DND-41 (cell line): ENCODE measurements at regions not wholly inside any gene's neighbourhood (a gene's known extent, or its start where the extent isn't known, plus 50 kb on each side); places are given as distances from the start of the nearest gene placed in this dataset.

Experiments
- EZH2 ChIP-seq: IDR thresholded peaks from 3 replicates; pipeline ENCODE4 v1.6.1; 2012; ENCODE audit warnings: borderline replicate concordance, low read depth, mild to moderate bottlenecking, moderate library complexity, low read length, inconsistent platforms; ENCODE audit not compliant: severe bottlenecking
- TF ChIP-seq, protein P1 (sequence below): IDR thresholded peaks from 2 replicates; pipeline ENCODE4 v1.5.1; 2012; ENCODE audit warnings: borderline replicate concordance, low read length, moderate library complexity, mild to moderate bottlenecking; ENCODE audit not compliant: poor library complexity, severe bottlenecking; ENCODE audit errors: extremely low read depth

DNA sequence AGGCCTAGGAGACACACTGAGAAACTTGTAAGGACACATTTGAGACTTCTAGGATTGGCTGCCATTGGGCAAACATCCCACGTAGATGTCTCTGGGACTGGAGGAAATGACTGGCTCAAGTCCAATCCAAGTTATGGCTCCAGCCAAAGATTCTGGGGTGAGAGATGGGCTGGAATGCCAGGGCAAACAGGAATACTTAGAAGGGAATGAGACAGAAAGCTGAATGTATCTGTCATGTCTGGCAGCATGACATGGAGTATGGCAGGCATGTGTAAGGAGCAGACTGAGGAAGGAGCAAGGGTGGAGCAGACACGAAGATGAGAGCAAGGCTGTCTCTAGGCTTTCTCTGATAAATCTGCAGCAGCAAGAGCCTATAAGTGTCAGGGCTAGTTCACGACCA lies 209.2 kb downstream of the PHLDA1 start:
- TF ChIP-seq, protein P1, sequence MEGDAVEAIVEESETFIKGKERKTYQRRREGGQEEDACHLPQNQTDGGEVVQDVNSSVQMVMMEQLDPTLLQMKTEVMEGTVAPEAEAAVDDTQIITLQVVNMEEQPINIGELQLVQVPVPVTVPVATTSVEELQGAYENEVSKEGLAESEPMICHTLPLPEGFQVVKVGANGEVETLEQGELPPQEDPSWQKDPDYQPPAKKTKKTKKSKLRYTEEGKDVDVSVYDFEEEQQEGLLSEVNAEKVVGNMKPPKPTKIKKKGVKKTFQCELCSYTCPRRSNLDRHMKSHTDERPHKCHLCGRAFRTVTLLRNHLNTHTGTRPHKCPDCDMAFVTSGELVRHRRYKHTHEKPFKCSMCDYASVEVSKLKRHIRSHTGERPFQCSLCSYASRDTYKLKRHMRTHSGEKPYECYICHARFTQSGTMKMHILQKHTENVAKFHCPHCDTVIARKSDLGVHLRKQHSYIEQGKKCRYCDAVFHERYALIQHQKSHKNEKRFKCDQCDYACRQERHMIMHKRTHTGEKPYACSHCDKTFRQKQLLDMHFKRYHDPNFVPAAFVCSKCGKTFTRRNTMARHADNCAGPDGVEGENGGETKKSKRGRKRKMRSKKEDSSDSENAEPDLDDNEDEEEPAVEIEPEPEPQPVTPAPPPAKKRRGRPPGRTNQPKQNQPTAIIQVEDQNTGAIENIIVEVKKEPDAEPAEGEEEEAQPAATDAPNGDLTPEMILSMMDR: no peak
- TF ChIP-seq EZH2: no peak
